Endodermal cell (in vitro differentiated cells): ENCODE measurements at regions not wholly inside any gene's neighbourhood (a gene's known extent, or its start where the extent isn't known, plus 50 kb on each side); places are given as distances from the start of the nearest gene placed in this dataset.

Experiments
- DNase-seq: peaks from one replicate; pipeline ENCODE4 v3.0.0-alpha.2; 2017
- H3K27ac ChIP-seq: 2 replicates; pipeline ENCODE4 v1.5.1; 2013; ENCODE audit warnings: mild to moderate bottlenecking, low read depth, low read length, moderate library complexity
- H3K27me3 ChIP-seq: 2 replicates; pipeline ENCODE4 v1.6.1; 2013; ENCODE audit warnings: mild to moderate bottlenecking, low read length, moderate library complexity; ENCODE audit not compliant: insufficient read depth, control insufficient read depth, poor library complexity, severe bottlenecking
- H3K36me3 ChIP-seq: 2 replicates; pipeline ENCODE4 v1.7.0; 2013; ENCODE audit warnings: mild to moderate bottlenecking, low read length, moderate library complexity; ENCODE audit not compliant: control insufficient read depth, insufficient read depth
- H3K4me1 ChIP-seq: one replicate; pipeline ENCODE4 v1.7.0; 2013; ENCODE audit warnings: low read length; ENCODE audit not compliant: control insufficient read depth, insufficient read depth
- H3K4me3 ChIP-seq: 2 replicates; pipeline ENCODE4 v1.5.1; 2013; ENCODE audit warnings: mild to moderate bottlenecking, low read length, moderate library complexity
- H3K9ac ChIP-seq: 2 replicates; pipeline ENCODE4 v1.6.1; 2013; ENCODE audit warnings: mild to moderate bottlenecking, low read length, moderate library complexity; ENCODE audit not compliant: poor library complexity, severe bottlenecking; ENCODE audit errors: extremely low read depth
- H3K9me3 ChIP-seq: 2 replicates; pipeline ENCODE4 v1.6.1; 2013; ENCODE audit warnings: mild to moderate bottlenecking, low read length, moderate library complexity; ENCODE audit not compliant: control insufficient read depth
- H3K27ac Mint-ChIP-seq: 2 replicates; pipeline ENCODE4 v1.8.0; 2020; ENCODE audit warnings: mixed read lengths
- H3K27me3 Mint-ChIP-seq: 2 replicates; pipeline ENCODE4 v1.8.0; 2021; ENCODE audit warnings: mild to moderate bottlenecking, mixed read lengths; ENCODE audit not compliant: insufficient read depth
- H3K36me3 Mint-ChIP-seq: 2 replicates; pipeline ENCODE4 v1.8.0; 2020; ENCODE audit warnings: low read depth, mixed read lengths
- H3K4me1 Mint-ChIP-seq: 2 replicates; pipeline ENCODE4 v1.8.0; 2020; ENCODE audit warnings: mixed read lengths
- H3K4me3 Mint-ChIP-seq: 2 replicates; pipeline ENCODE4 v1.8.0; 2020; ENCODE audit warnings: mild to moderate bottlenecking, moderate library complexity, mixed read lengths
- H3K9me3 Mint-ChIP-seq: 2 replicates; pipeline ENCODE4 v1.8.0; 2020; ENCODE audit warnings: mild to moderate bottlenecking, mixed read lengths
- WGBS, 2 experiments: methylation state at CpG; one replicate each; pipeline versions ENCODE4 v1.1.5 to v1.1.7; 2013; ENCODE audit warnings: missing lambda C conversion rate in 2 of 2, mixed read lengths in 1 of 2; ENCODE audit not compliant: insufficient coverage in 1 of 2, insufficient read length in 1 of 2; 5-methylcytosine and 5-hydroxymethylcytosine counted together
- TF ChIP-seq, protein P1 (sequence below): fragments of 200-600 bp; sonication (generic); conservative IDR thresholded peaks from 2 replicates; pipeline ENCODE4 v1.5.0; 2021; ENCODE audit warnings: antibody characterized with exemption, mild to moderate bottlenecking

DNA sequence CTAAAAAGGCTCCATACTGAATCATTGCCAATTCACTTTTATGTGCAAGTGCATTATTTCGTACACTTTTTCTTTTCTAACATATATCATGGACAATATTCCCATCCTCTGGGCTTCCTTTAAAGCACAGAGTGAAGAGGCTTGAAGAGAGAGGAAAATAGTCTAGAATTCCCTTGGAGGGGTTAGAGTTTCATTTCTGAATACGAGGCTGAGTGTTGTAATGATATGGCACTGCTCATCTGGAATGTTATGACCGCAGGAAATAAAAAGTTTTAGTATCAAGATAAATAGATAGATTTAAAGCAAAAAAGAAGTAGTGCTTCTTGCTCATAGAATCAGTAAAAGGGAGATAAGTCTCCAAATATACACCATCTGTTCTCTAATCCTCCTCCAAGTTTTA is 412.3 kb upstream of the SLITRK1 start:
- no peak for DNase-seq
- H3K4me3 Mint-ChIP-seq: no peak overlapping the region
- H3K27ac Mint-ChIP-seq: no peak overlapping the region
- 93 to 100% methylated on average over 2 to 3 of the region's 3 CpGs for WGBS, 2 experiments
- TF ChIP-seq, protein P1, sequence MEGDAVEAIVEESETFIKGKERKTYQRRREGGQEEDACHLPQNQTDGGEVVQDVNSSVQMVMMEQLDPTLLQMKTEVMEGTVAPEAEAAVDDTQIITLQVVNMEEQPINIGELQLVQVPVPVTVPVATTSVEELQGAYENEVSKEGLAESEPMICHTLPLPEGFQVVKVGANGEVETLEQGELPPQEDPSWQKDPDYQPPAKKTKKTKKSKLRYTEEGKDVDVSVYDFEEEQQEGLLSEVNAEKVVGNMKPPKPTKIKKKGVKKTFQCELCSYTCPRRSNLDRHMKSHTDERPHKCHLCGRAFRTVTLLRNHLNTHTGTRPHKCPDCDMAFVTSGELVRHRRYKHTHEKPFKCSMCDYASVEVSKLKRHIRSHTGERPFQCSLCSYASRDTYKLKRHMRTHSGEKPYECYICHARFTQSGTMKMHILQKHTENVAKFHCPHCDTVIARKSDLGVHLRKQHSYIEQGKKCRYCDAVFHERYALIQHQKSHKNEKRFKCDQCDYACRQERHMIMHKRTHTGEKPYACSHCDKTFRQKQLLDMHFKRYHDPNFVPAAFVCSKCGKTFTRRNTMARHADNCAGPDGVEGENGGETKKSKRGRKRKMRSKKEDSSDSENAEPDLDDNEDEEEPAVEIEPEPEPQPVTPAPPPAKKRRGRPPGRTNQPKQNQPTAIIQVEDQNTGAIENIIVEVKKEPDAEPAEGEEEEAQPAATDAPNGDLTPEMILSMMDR: no peak
- no peak overlapping the region for H3K27ac ChIP-seq
- H3K36me3 ChIP-seq: no peaks in the 10 kb centered on the region
- no peaks in the 10 kb centered on the region for H3K9me3 Mint-ChIP-seq
- H3K9me3 ChIP-seq: no peaks in the 10 kb centered on the region
- H3K9ac ChIP-seq: no peak overlapping the region
- no peaks in the 10 kb centered on the region for H3K27me3 ChIP-seq
- H3K4me1 ChIP-seq: no peaks in the 10 kb centered on the region
- H3K27me3 Mint-ChIP-seq: no peaks in the 10 kb centered on the region
- no peaks in the 10 kb centered on the region for H3K36me3 Mint-ChIP-seq
- peaks cover 16% of the 10 kb centered on the region for H3K4me1 Mint-ChIP-seq
- H3K4me3 ChIP-seq: no peak overlapping the region

- TF ChIP-seq, protein P1: no peak
- Histone ChIP-seq H3K4me1 (no peaks in the 10 kb centered on the region), H3K36me3 (no peaks in the 10 kb centered on the region), H3K27me3 (no peaks in the 10 kb centered on the region), H3K9me3 (no peaks in the 10 kb centered on the region), H3K9ac (no peak overlapping the region), H3K27ac (no peak overlapping the region), H3K4me3 (no peak overlapping the region)
- Mint-ChIP-seq H3K27me3 (no peaks in the 10 kb centered on the region), H3K27ac (no peak overlapping the region), H3K4me1 (no peaks in the 10 kb centered on the region), H3K36me3 (no peaks in the 10 kb centered on the region), H3K4me3 (no peak overlapping the region), H3K9me3 (no peaks in the 10 kb centered on the region)
- no peak for DNase-seq
- WGBS, 2 experiments: 83 to 93% methylated on average over 2 to 3 of the region's 4 CpGs
These were observed 408.1 kb upstream of the SLITRK1 start for GRCh38 chr13:84290386-84290785.

GRCh38 chr13:84279166-84279565 is 396.9 kb upstream of the SLITRK1 start:
- Histone ChIP-seq H3K36me3 (no peaks in the 10 kb centered on the region), H3K27me3 (no peaks in the 10 kb centered on the region), H3K9ac (no peak overlapping the region), H3K27ac (no peak overlapping the region), H3K4me1 (no peaks in the 10 kb centered on the region), H3K9me3 (no peaks in the 10 kb centered on the region), H3K4me3 (no peak overlapping the region)
- Mint-ChIP-seq H3K27ac (no peak overlapping the region), H3K36me3 (no peaks in the 10 kb centered on the region), H3K9me3 (no peaks in the 10 kb centered on the region), H3K27me3 (no peaks in the 10 kb centered on the region), H3K4me1 (no peaks in the 10 kb centered on the region), H3K4me3 (no peak overlapping the region)
- WGBS, 2 experiments: 94 to 95% methylated on average over 2 of the region's 2 CpGs
- TF ChIP-seq, protein P1: no peak
- DNase-seq: no peak
